H9 (cell line): ENCODE measurements at regions not wholly inside any gene's neighbourhood (a gene's known extent, or its start where the extent isn't known, plus 50 kb on each side); places are given as distances from the start of the nearest gene placed in this dataset.
A peak's percentile ranks its signal among the peaks of the same experiment; 100 is the strongest.

Source experiments
- DNase-seq: peaks from one replicate; pipeline ENCODE4 v3.0.0-alpha.2; 2017
- H2AFZ ChIP-seq: one replicate; pipeline ENCODE4 v1.6.1; 2013; ENCODE audit warnings: mild to moderate bottlenecking, low read length, control low read depth, moderate library complexity
- H2AK5ac ChIP-seq: 2 replicates; pipeline ENCODE4 v1.6.1; 2013; ENCODE audit warnings: low read length, control low read depth, mixed read lengths; ENCODE audit not compliant: insufficient read length
- H2BK120ac ChIP-seq: one replicate; pipeline ENCODE4 v1.6.1; 2013; ENCODE audit warnings: low read depth, mild to moderate bottlenecking, low read length, control low read depth, inconsistent platforms; ENCODE audit not compliant: poor library complexity, severe bottlenecking
- H2BK12ac ChIP-seq: 2 replicates; pipeline ENCODE4 v1.6.1; 2013; ENCODE audit warnings: low read length, control low read depth, mixed read lengths, low read depth; ENCODE audit not compliant: insufficient read length
- H2BK15ac ChIP-seq: 2 replicates; pipeline ENCODE4 v1.6.1; 2013; ENCODE audit warnings: low read depth, low read length, control low read depth
- H2BK20ac ChIP-seq: one replicate; pipeline ENCODE4 v1.6.1; 2013; ENCODE audit warnings: low read depth, mild to moderate bottlenecking, low read length, control low read depth, inconsistent platforms; ENCODE audit not compliant: poor library complexity, severe bottlenecking
- H2BK5ac ChIP-seq: 2 replicates; pipeline ENCODE4 v1.6.1; 2013; ENCODE audit warnings: low read length, control low read depth, mixed read lengths; ENCODE audit not compliant: insufficient read length
- H3K14ac ChIP-seq: 2 replicates; pipeline ENCODE4 v1.6.1; 2013; ENCODE audit warnings: low read length, control low read depth; ENCODE audit not compliant: insufficient read depth
- H3K18ac ChIP-seq: 2 replicates; pipeline ENCODE4 v1.6.1; 2013; ENCODE audit warnings: low read depth, mild to moderate bottlenecking, mixed read lengths, low read length, control low read depth; ENCODE audit not compliant: insufficient read length
- H3K23ac ChIP-seq: 2 replicates; pipeline ENCODE4 v1.6.1; 2013; ENCODE audit warnings: low read length, control low read depth, mixed read lengths, low read depth; ENCODE audit not compliant: insufficient read length
- H3K23me2 ChIP-seq: 2 replicates; pipeline ENCODE4 v1.6.1; 2013; ENCODE audit warnings: low read depth, mild to moderate bottlenecking, mixed read lengths, low read length, control low read depth; ENCODE audit not compliant: insufficient read length, poor library complexity, severe bottlenecking
- H3K27ac ChIP-seq: 2 replicates; pipeline ENCODE4 v1.5.1; 2013; ENCODE audit warnings: low read length, control low read depth, mixed read lengths, low read depth; ENCODE audit not compliant: insufficient read length
- H3K27me3 ChIP-seq: 2 replicates; pipeline ENCODE4 v1.6.1; 2013; ENCODE audit warnings: low read length, control low read depth, inconsistent platforms; ENCODE audit not compliant: insufficient read depth
- H3K4ac ChIP-seq: 2 replicates; pipeline ENCODE4 v1.6.1; 2013; ENCODE audit warnings: low read depth, mild to moderate bottlenecking, control low read depth, inconsistent platforms, low read length, moderate library complexity
- H3K4me1 ChIP-seq: 2 replicates; pipeline ENCODE4 v1.6.1; 2013; ENCODE audit warnings: low read length, control low read depth, inconsistent platforms; ENCODE audit not compliant: insufficient read depth
- H3K4me2 ChIP-seq: 2 replicates; pipeline ENCODE4 v1.6.1; 2013; ENCODE audit warnings: low read length, control low read depth, mixed read lengths; ENCODE audit not compliant: insufficient read length, insufficient read depth
- H3K56ac ChIP-seq: 2 replicates; pipeline ENCODE4 v1.6.1; 2013; ENCODE audit warnings: low read depth, mild to moderate bottlenecking, mixed read lengths, low read length, control low read depth; ENCODE audit not compliant: insufficient read length
- H3K79me1 ChIP-seq: 2 replicates; pipeline ENCODE4 v1.6.1; 2013; ENCODE audit warnings: low read depth, mild to moderate bottlenecking, moderate library complexity, low read length, control low read depth, inconsistent platforms; ENCODE audit not compliant: insufficient read depth, poor library complexity, severe bottlenecking
- H3K79me2 ChIP-seq: 2 replicates; pipeline ENCODE4 v1.6.1; 2013; ENCODE audit warnings: low read length, control low read depth, inconsistent platforms; ENCODE audit not compliant: insufficient read depth
- H3K9ac ChIP-seq: 2 replicates; pipeline ENCODE4 v1.6.1; 2013; ENCODE audit warnings: low read length, control low read depth, mixed read lengths; ENCODE audit not compliant: insufficient read length; ENCODE audit errors: extremely low read depth
- H3K9me3 ChIP-seq: one replicate; pipeline ENCODE4 v1.6.1; 2013; ENCODE audit warnings: low read depth, low read length, inconsistent platforms; ENCODE audit not compliant: control insufficient read depth
- H3T11ph ChIP-seq: one replicate; pipeline ENCODE4 v1.6.1; 2013; ENCODE audit warnings: mild to moderate bottlenecking, low read length, control low read depth, inconsistent platforms
- H4K20me1 ChIP-seq: one replicate; pipeline ENCODE4 v1.6.1; 2013; ENCODE audit not compliant: control insufficient read depth, insufficient read length, insufficient read depth
- H4K5ac ChIP-seq: 2 replicates; pipeline ENCODE4 v1.6.1; 2013; ENCODE audit warnings: low read depth, mild to moderate bottlenecking, mixed read lengths, low read length, control low read depth; ENCODE audit not compliant: insufficient read length
- H4K8ac ChIP-seq: replicated peaks from 2 replicates; pipeline ENCODE4 v1.6.1; 2013; ENCODE audit warnings: low read length, control low read depth, mixed read lengths, low read depth; ENCODE audit not compliant: insufficient read length
- H4K91ac ChIP-seq: 2 replicates; pipeline ENCODE4 v1.6.1; 2013; ENCODE audit warnings: low read depth, mild to moderate bottlenecking, moderate library complexity, mixed read lengths, low read length, control low read depth; ENCODE audit not compliant: insufficient read length
- H3K27ac Mint-ChIP-seq, 3 experiments: 2 replicates in 2 of 3; 3 replicates in 1 of 3; pipeline ENCODE4 v1.8.0; 2020 to 2021; ENCODE audit warnings: mixed read lengths in 3 of 3, mild to moderate bottlenecking in 1 of 3, moderate library complexity in 1 of 3
- H3K27me3 Mint-ChIP-seq: 2 replicates; pipeline ENCODE4 v1.8.0; 2021; ENCODE audit warnings: low read depth, mild to moderate bottlenecking, moderate library complexity, mixed read lengths
- H3K36me3 Mint-ChIP-seq, 3 experiments: 2 replicates in 2 of 3; 3 replicates in 1 of 3; pipeline ENCODE4 v1.8.0; 2020 to 2021; ENCODE audit warnings: low read depth in 3 of 3, mixed read lengths in 3 of 3; ENCODE audit not compliant: insufficient read depth in 1 of 3
- H3K4me1 Mint-ChIP-seq, 2 experiments: 2 replicates each; pipeline ENCODE4 v1.8.0; 2020; ENCODE audit warnings: mixed read lengths in 2 of 2
- H3K4me3 Mint-ChIP-seq, 2 experiments: 2 replicates in 1 of 2; 3 replicates in 1 of 2; pipeline ENCODE4 v1.8.0; 2020 to 2021; ENCODE audit warnings: mild to moderate bottlenecking in 2 of 2, mixed read lengths in 2 of 2, moderate library complexity in 1 of 2
- H3K9me3 Mint-ChIP-seq, 2 experiments: 2 replicates in 1 of 2; 3 replicates in 1 of 2; pipeline ENCODE4 v1.8.0; 2020; ENCODE audit warnings: mild to moderate bottlenecking in 2 of 2, mixed read lengths in 2 of 2, moderate library complexity in 1 of 2
- CTCF ChIP-seq: fragments of 200-600 bp; sonication (generic); conservative IDR thresholded peaks from 3 replicates; pipeline ENCODE4 v1.8.0; 2021; ENCODE audit warnings: antibody characterized with exemption, mild to moderate bottlenecking
- WGBS: extraction: QIAGEN DNeasy Blood & Tissue Kit; methylation state at CpG from one replicate; pipeline ENCODE4 v1.1.7; 2013; ENCODE audit warnings: missing lambda C conversion rate, low lambda C conversion rate, mixed read lengths; ENCODE audit not compliant: insufficient read length; ENCODE audit errors: extremely low coverage; 5-methylcytosine and 5-hydroxymethylcytosine counted together

GRCh38 chr1:119294722-119295121 lies 73.9 kb upstream of the HAO2 start:
- no peak overlapping the region for H3K23ac ChIP-seq
- no peaks in the 10 kb centered on the region; a peak in 1 of 7 replicates for H3K36me3 Mint-ChIP-seq
- no peak overlapping the region for H4K8ac ChIP-seq
- H3K18ac ChIP-seq, result no peak overlapping the region
- H3K9ac ChIP-seq, result no peak overlapping the region
- H3K4ac ChIP-seq, result no peak overlapping the region
- no peak overlapping the region for H3K56ac ChIP-seq
- H2BK12ac ChIP-seq, result no peak overlapping the region
- no peaks in the 10 kb centered on the region for H3K79me1 ChIP-seq
- no peaks in the 10 kb centered on the region for H3K9me3 ChIP-seq
- no peaks in the 10 kb centered on the region for H3K9me3 Mint-ChIP-seq
- H3K27ac Mint-ChIP-seq, result no peak overlapping the region
- H3K27ac ChIP-seq, result no peak overlapping the region
- H3K14ac ChIP-seq, result no peak overlapping the region
- no peak overlapping the region for H2AFZ ChIP-seq
- no CpG with 5 or more reads among the region's 2 CpGs for WGBS
- H2BK20ac ChIP-seq, result no peak overlapping the region
- H2BK5ac ChIP-seq, result no peak overlapping the region
- H3K27me3 ChIP-seq, result no peaks in the 10 kb centered on the region
- TF ChIP-seq CTCF, result no peak
- no peaks in the 10 kb centered on the region for H3K23me2 ChIP-seq
- H3K4me3 Mint-ChIP-seq, result peak overlapping the region in 1 of 2 experiments; percentile 27; a peak in 1 of 5 replicates
- H3K79me2 ChIP-seq, result no peaks in the 10 kb centered on the region
- H4K91ac ChIP-seq, result no peak overlapping the region
- no peak overlapping the region for H3T11ph ChIP-seq
- H3K4me1 ChIP-seq, result peaks cover 11% of the 10 kb centered on the region; the same call in 1 of the 2 replicates
- no peak overlapping the region for H2BK15ac ChIP-seq
- H3K27me3 Mint-ChIP-seq, result peaks cover 2% of the 10 kb centered on the region; the same call in 1 of the 2 replicates
- no peak overlapping the region for H2AK5ac ChIP-seq
- H4K5ac ChIP-seq, result no peak overlapping the region
- H3K4me2 ChIP-seq, result peak overlapping the region; percentile 30
- DNase-seq, result peak; percentile 41
- no peak overlapping the region for H2BK120ac ChIP-seq
- peaks cover 19 to 30% of the 10 kb centered on the region in 2 experiments for H3K4me1 Mint-ChIP-seq
- H4K20me1 ChIP-seq, result no peaks in the 10 kb centered on the region
